Endodermal cell (in vitro differentiated cells): ENCODE measurements at regions not wholly inside any gene's neighbourhood (a gene's known extent, or its start where the extent isn't known, plus 50 kb on each side); places are given as distances from the start of the nearest gene placed in this dataset.

Source experiments
- DNase-seq: peaks from one replicate; pipeline ENCODE4 v3.0.0-alpha.2; 2017
- H3K27ac ChIP-seq: 2 replicates; pipeline ENCODE4 v1.5.1; 2013; ENCODE audit warnings: mild to moderate bottlenecking, low read depth, low read length, moderate library complexity
- H3K27me3 ChIP-seq: 2 replicates; pipeline ENCODE4 v1.6.1; 2013; ENCODE audit warnings: mild to moderate bottlenecking, low read length, moderate library complexity; ENCODE audit not compliant: insufficient read depth, control insufficient read depth, poor library complexity, severe bottlenecking
- H3K36me3 ChIP-seq: 2 replicates; pipeline ENCODE4 v1.7.0; 2013; ENCODE audit warnings: mild to moderate bottlenecking, low read length, moderate library complexity; ENCODE audit not compliant: control insufficient read depth, insufficient read depth
- H3K4me1 ChIP-seq: one replicate; pipeline ENCODE4 v1.7.0; 2013; ENCODE audit warnings: low read length; ENCODE audit not compliant: control insufficient read depth, insufficient read depth
- H3K4me3 ChIP-seq: 2 replicates; pipeline ENCODE4 v1.5.1; 2013; ENCODE audit warnings: mild to moderate bottlenecking, low read length, moderate library complexity
- H3K9ac ChIP-seq: 2 replicates; pipeline ENCODE4 v1.6.1; 2013; ENCODE audit warnings: mild to moderate bottlenecking, low read length, moderate library complexity; ENCODE audit not compliant: poor library complexity, severe bottlenecking; ENCODE audit errors: extremely low read depth
- H3K9me3 ChIP-seq: 2 replicates; pipeline ENCODE4 v1.6.1; 2013; ENCODE audit warnings: mild to moderate bottlenecking, low read length, moderate library complexity; ENCODE audit not compliant: control insufficient read depth
- H3K27ac Mint-ChIP-seq: 2 replicates; pipeline ENCODE4 v1.8.0; 2020; ENCODE audit warnings: mixed read lengths
- H3K27me3 Mint-ChIP-seq: 2 replicates; pipeline ENCODE4 v1.8.0; 2021; ENCODE audit warnings: mild to moderate bottlenecking, mixed read lengths; ENCODE audit not compliant: insufficient read depth
- H3K36me3 Mint-ChIP-seq: 2 replicates; pipeline ENCODE4 v1.8.0; 2020; ENCODE audit warnings: low read depth, mixed read lengths
- H3K4me1 Mint-ChIP-seq: 2 replicates; pipeline ENCODE4 v1.8.0; 2020; ENCODE audit warnings: mixed read lengths
- H3K4me3 Mint-ChIP-seq: 2 replicates; pipeline ENCODE4 v1.8.0; 2020; ENCODE audit warnings: mild to moderate bottlenecking, moderate library complexity, mixed read lengths
- H3K9me3 Mint-ChIP-seq: 2 replicates; pipeline ENCODE4 v1.8.0; 2020; ENCODE audit warnings: mild to moderate bottlenecking, mixed read lengths
- CTCF ChIP-seq: fragments of 200-600 bp; sonication (generic); conservative IDR thresholded peaks from 2 replicates; pipeline ENCODE4 v1.5.0; 2021; ENCODE audit warnings: antibody characterized with exemption, mild to moderate bottlenecking
- WGBS, 2 experiments: methylation state at CpG; one replicate each; pipeline versions ENCODE4 v1.1.5 to v1.1.7; 2013; ENCODE audit warnings: missing lambda C conversion rate in 2 of 2, mixed read lengths in 1 of 2; ENCODE audit not compliant: insufficient coverage in 1 of 2, insufficient read length in 1 of 2; 5-methylcytosine and 5-hydroxymethylcytosine counted together

- no peaks in the 10 kb centered on the region for H3K4me1 ChIP-seq
- no peak overlapping the region for H3K27ac Mint-ChIP-seq
- no peak overlapping the region for H3K4me3 ChIP-seq
- no peaks in the 10 kb centered on the region for H3K4me1 Mint-ChIP-seq
- no peak overlapping the region for H3K27ac ChIP-seq
- no peaks in the 10 kb centered on the region for H3K36me3 Mint-ChIP-seq
- peaks cover 3% of the 10 kb centered on the region for H3K9me3 Mint-ChIP-seq
- DNase-seq, result no peak
- H3K27me3 ChIP-seq, result peaks cover 15% of the 10 kb centered on the region
- no peak for TF ChIP-seq CTCF
- 84 to 86% methylated on average over 8 to 12 of the region's 13 CpGs for WGBS, 2 experiments
- peaks cover 10% of the 10 kb centered on the region for H3K27me3 Mint-ChIP-seq
- no peak overlapping the region for H3K4me3 Mint-ChIP-seq
- no peak overlapping the region for H3K9ac ChIP-seq
- no peaks in the 10 kb centered on the region for H3K36me3 ChIP-seq
- H3K9me3 ChIP-seq, result no peaks in the 10 kb centered on the region
Measured at GRCh38 chr14:34023824-34024767, 73.2 kb upstream of the EGLN3 start.

- Histone ChIP-seq H3K4me3 (no peak overlapping the region), H3K36me3 (no peaks in the 10 kb centered on the region), H3K27me3 (peaks cover 25% of the 10 kb centered on the region), H3K27ac (no peak overlapping the region), H3K4me1 (no peaks in the 10 kb centered on the region), H3K9me3 (no peaks in the 10 kb centered on the region), H3K9ac (no peak overlapping the region)
- 95% methylated on average over 2 of the region's 3 CpGs; no CpG with 5 or more reads in 1 of the 2 experiments for WGBS, 2 experiments
- Mint-ChIP-seq H3K36me3 (no peaks in the 10 kb centered on the region), H3K4me1 (no peaks in the 10 kb centered on the region), H3K27me3 (peaks cover 20% of the 10 kb centered on the region), H3K4me3 (no peak overlapping the region), H3K9me3 (no peaks in the 10 kb centered on the region), H3K27ac (no peak overlapping the region)
- no peak for TF ChIP-seq CTCF
- no peak for DNase-seq
Measured at GRCh38 chr14:34021096-34021495, 70.2 kb upstream of the EGLN3 start.

GRCh38 chr14:34020014-34020413 is 69.1 kb upstream of the EGLN3 start:
- Mint-ChIP-seq H3K36me3 (no peaks in the 10 kb centered on the region), H3K27ac (no peak overlapping the region), H3K9me3 (no peaks in the 10 kb centered on the region), H3K4me3 (no peak overlapping the region), H3K27me3 (peaks cover 20% of the 10 kb centered on the region), H3K4me1 (peaks cover under 1% of the 10 kb centered on the region)
- H3K27me3 ChIP-seq, result peaks cover 25% of the 10 kb centered on the region
- H3K9me3 ChIP-seq, result no peaks in the 10 kb centered on the region
- TF ChIP-seq CTCF, result no peak
- H3K36me3 ChIP-seq, result no peaks in the 10 kb centered on the region
- H3K4me1 ChIP-seq, result no peaks in the 10 kb centered on the region
- 91 to 100% methylated on average over 3 of the region's 3 CpGs for WGBS, 2 experiments
- no peak overlapping the region for H3K9ac ChIP-seq
- no peak for DNase-seq
- H3K4me3 ChIP-seq, result no peak overlapping the region
- no peak overlapping the region for H3K27ac ChIP-seq
